HepG2 (cell line): ENCODE measurements at regions not wholly inside any gene's neighbourhood (a gene's known extent, or its start where the extent isn't known, plus 50 kb on each side); places are given as distances from the start of the nearest gene placed in this dataset.
A peak's percentile ranks its signal among the peaks of the same experiment; 100 is the strongest.

Source experiments
- ATF2 ChIP-seq: sonication (generic); formaldehyde crosslinking; IDR thresholded peaks from 2 replicates; pipeline ENCODE4 v1.4.0; 2020; ENCODE audit warnings: missing genetic modification reagents
- BRCA1 ChIP-seq: sonication (generic); formaldehyde crosslinking; IDR thresholded peaks from 2 replicates; pipeline ENCODE4 v1.4.0; 2020; ENCODE audit warnings: missing genetic modification reagents
- FOXC1 ChIP-seq: sonication (generic); formaldehyde crosslinking; IDR thresholded peaks from 2 replicates; pipeline ENCODE4 v1.8.0; 2022; ENCODE audit warnings: mild to moderate bottlenecking, missing genetic modification reagents, borderline replicate concordance
- FOXK1 ChIP-seq: sonication (generic); formaldehyde crosslinking; IDR thresholded peaks from 2 replicates; pipeline ENCODE4 v1.4.0; 2020; ENCODE audit warnings: low read depth, missing genetic modification reagents, borderline replicate concordance
- FOXP1 ChIP-seq, 2 experiments: fragments of 450-650 bp in 1 of 2; IDR thresholded peaks; 2 replicates each; pipeline ENCODE4 v1.6.1; 2017 to 2018; ENCODE audit warnings: antibody characterized with exemption in 1 of 2
- HOXA3 ChIP-seq: sonication (generic); formaldehyde crosslinking; IDR thresholded peaks from 2 replicates; pipeline ENCODE4 v1.5.0; 2020; ENCODE audit warnings: missing genetic modification reagents
- KLF12 ChIP-seq: sonication (generic); formaldehyde crosslinking; IDR thresholded peaks from 2 replicates; pipeline ENCODE4 v1.4.0; 2020; ENCODE audit warnings: missing genetic modification reagents, borderline replicate concordance
- NFATC3 ChIP-seq: sonication (generic); formaldehyde crosslinking; IDR thresholded peaks from 2 replicates; pipeline ENCODE4 v1.5.1; 2020; ENCODE audit warnings: mild to moderate bottlenecking, missing genetic modification reagents
- NR2F1 ChIP-seq, 2 experiments: fragments of 450-650 bp in 1 of 2; formaldehyde crosslinking in 1 of 2; IDR thresholded peaks; 2 replicates each; pipeline versions ENCODE4 v1.5.0 to v1.6.1; 2016 to 2020; ENCODE audit warnings: mild to moderate bottlenecking in 1 of 2, missing compliant biosample characterization in 1 of 2, missing genetic modification reagents in 1 of 2, moderate library complexity in 1 of 2
- PHF20 ChIP-seq: sonication (generic); formaldehyde crosslinking; IDR thresholded peaks from 2 replicates; pipeline ENCODE4 v1.5.0; 2020; ENCODE audit warnings: mild to moderate bottlenecking, missing genetic modification reagents
- ZNF331 ChIP-seq: sonication (generic); formaldehyde crosslinking; IDR thresholded peaks from 2 replicates; pipeline ENCODE4 v1.4.0; 2020; ENCODE audit warnings: missing genetic modification reagents
- ZNF570 ChIP-seq: sonication (generic); formaldehyde crosslinking; IDR thresholded peaks from 2 replicates; pipeline ENCODE4 v1.4.0; 2020; ENCODE audit warnings: mild to moderate bottlenecking, missing genetic modification reagents, borderline replicate concordance
- ZNF574 ChIP-seq: sonication (generic); formaldehyde crosslinking; IDR thresholded peaks from 2 replicates; pipeline ENCODE4 v1.4.0; 2020; ENCODE audit warnings: missing genetic modification reagents
- ZNF687 ChIP-seq: sonication (generic); formaldehyde crosslinking; IDR thresholded peaks from 2 replicates; pipeline ENCODE4 v1.5.1; 2020; ENCODE audit warnings: mild to moderate bottlenecking, missing genetic modification reagents, moderate library complexity
- ZNF766 ChIP-seq: sonication (generic); formaldehyde crosslinking; IDR thresholded peaks from 2 replicates; pipeline ENCODE4 v1.5.0; 2020; ENCODE audit warnings: missing genetic modification reagents, borderline replicate concordance

GRCh38 chr6:140897804-140898573 lies 1234.7 kb upstream of the GJE1 start (continued):
- peak; percentile 65 for TF ChIP-seq ZNF687 (CRISPR knock-in tag)
- TF ChIP-seq ZNF570 (CRISPR knock-in tag) = no peak
- TF ChIP-seq HOXA3 (CRISPR knock-in tag) = peak; percentile 42; the same call in 1 of the 2 replicates
- no peak for TF ChIP-seq FOXP1 (IDR thresholded peaks at IDR 0.05)
- TF ChIP-seq FOXP1 (CRISPR knock-in tag; IDR thresholded peaks at IDR 0.05) = 0 out of 2 replicates have a peak, but pooled peaks have one; percentile 13
- peak; percentile 50; the same call in 1 of the 2 replicates for TF ChIP-seq ZNF331 (CRISPR knock-in tag)
- 0 out of 4 replicates have a peak, but pooled peaks of 1 of the 2 experiments have one; percentile 12 for TF ChIP-seq NR2F1 (CRISPR knock-in tag; IDR thresholded peaks at IDR 0.05)
- peak; percentile 23; the same call in 1 of the 2 replicates for TF ChIP-seq KLF12 (CRISPR knock-in tag)
- TF ChIP-seq NFATC3 (CRISPR knock-in tag) = no peak
- peak; percentile 49; the same call in 1 of the 2 replicates for TF ChIP-seq FOXC1 (CRISPR knock-in tag)
- peak; percentile 45 for TF ChIP-seq ZNF574 (CRISPR knock-in tag)
- TF ChIP-seq BRCA1 (CRISPR knock-in tag) = no peak
- 0 out of 2 replicates have a peak, but pooled peaks have one; percentile 18 for TF ChIP-seq ATF2
- TF ChIP-seq PHF20 = peak; percentile 55; the same call in 1 of the 2 replicates
- TF ChIP-seq ZNF766 (CRISPR knock-in tag) = no peak
- TF ChIP-seq FOXK1 = 0 out of 2 replicates have a peak, but pooled peaks have one; percentile 33
